Body of pancreas (tissue), 4 donors: ENCODE measurements at regions not wholly inside any gene's neighbourhood (a gene's known extent, or its start where the extent isn't known, plus 50 kb on each side); places are given as distances from the start of the nearest gene placed in this dataset.

Source experiments
- ATAC-seq: fragments of 150-250 bp; one replicate; pipeline ENCODE4 v1.9.1; 2016
- DNase-seq, 4 donors: peaks; one replicate each; pipeline ENCODE4 v3.0.0-alpha.2; 2019
- H3K27ac ChIP-seq, 4 donors: fragments of 200-600 bp; sonication (generic); 1 replicate in 3 of 4; 2 replicates in 1 of 4; pipeline versions ENCODE4 v1.5.1 to v1.6.1; 2016 to 2019; ENCODE audit warnings: mild to moderate bottlenecking in 1 of 4, mixed read lengths in 1 of 4, moderate library complexity in 1 of 4
- H3K27me3 ChIP-seq, 2 donors: fragments of 200-600 bp; sonication (generic); one replicate each; pipeline ENCODE4 v1.6.0; 2016; ENCODE audit warnings: mild to moderate bottlenecking in 1 of 2
- H3K36me3 ChIP-seq, 2 donors: fragments of 200-600 bp; sonication (generic); replicated peaks in 1 of 2; 2 replicates each; pipeline ENCODE4 v1.5.1; 2016; ENCODE audit warnings: low read depth in 2 of 2; ENCODE audit not compliant: insufficient read depth in 1 of 2
- H3K4me1 ChIP-seq: fragments of 200-600 bp; sonication (generic); one replicate; pipeline ENCODE4 v1.6.0; 2016
- H3K4me3 ChIP-seq, 2 donors: fragments of 200-600 bp; sonication (generic); 1 replicate in 1 of 2; 2 replicates in 1 of 2; pipeline ENCODE4 v1.5.1; 2016 to 2019
- H3K9me3 ChIP-seq, 3 donors: fragments of 200-600 bp; sonication (generic); 1 replicate in 2 of 3; 2 replicates in 1 of 3; pipeline ENCODE4 v1.5.1; 2016
- CTCF ChIP-seq, 7 experiments: fragments of 450-650 bp in 4 of 7; fragments of 200-600 bp in 3 of 7; sonication (generic) in 3 of 7; IDR thresholded peaks; one replicate each; pipeline ENCODE4 v1.5.1; 2016 to 2019; ENCODE audit warnings: antibody characterized with exemption in 7 of 7
- POLR2A ChIP-seq, 3 donors: fragments of 450-650 bp; IDR thresholded peaks; one replicate each; pipeline ENCODE4 v1.6.1; 2016; ENCODE audit warnings: antibody characterized with exemption in 3 of 3, mild to moderate bottlenecking in 2 of 3
- WGBS, 2 donors: methylation state at CpG; one replicate each; pipeline ENCODE4 v1.1.5; 2017; 5-methylcytosine and 5-hydroxymethylcytosine counted together
- intact Hi-C: fragments of 100-400 bp; cut with DNase I; formaldehyde crosslinking; loops from one replicate; pipeline ENCODE4 v1.15.1; 2023

GRCh38 chr4:99729186-99729585, 71.6 kb upstream of the C4orf54 start:
- WGBS, 2 donors = 88 to 89% methylated on average over 1 of the region's 1 CpG

GRCh38 chr4:99724067-99724466, 66.4 kb upstream of the C4orf54 start:
- DNase-seq = no peak
- H3K27ac ChIP-seq = peak overlapping the region; percentile 64 to 72 (median 68)
- H3K4me3 ChIP-seq = no peak overlapping the region
- H3K36me3 ChIP-seq = no peaks in the 10 kb centered on the region
- no peaks in the 10 kb centered on the region for H3K9me3 ChIP-seq
- intact Hi-C loops = no loop called here
- peak in 1 of 7 experiments; percentile 5 for TF ChIP-seq CTCF (IDR thresholded peaks at IDR 0.05)
- no peak for TF ChIP-seq POLR2A (IDR thresholded peaks at IDR 0.05)
- H3K27me3 ChIP-seq = no peaks in the 10 kb centered on the region
- ATAC-seq = peak; percentile 27
- peaks cover 25% of the 10 kb centered on the region for H3K4me1 ChIP-seq

More at GRCh38 chr4:99729186-99729585, 71.6 kb upstream of the C4orf54 start:
- no peak for DNase-seq
- TF ChIP-seq POLR2A (IDR thresholded peaks at IDR 0.05) (no peak), CTCF (IDR thresholded peaks at IDR 0.05) (no peak)
- no peak overlapping the region for H3K27ac ChIP-seq
- no peaks in the 10 kb centered on the region for H3K9me3 ChIP-seq
- H3K4me3 ChIP-seq = no peak overlapping the region
- ATAC-seq = no peak
- intact Hi-C loops = no loop called here
- no peaks in the 10 kb centered on the region for H3K27me3 ChIP-seq
- peaks cover under 1% of the 10 kb centered on the region for H3K4me1 ChIP-seq
- H3K36me3 ChIP-seq = no peaks in the 10 kb centered on the region

- H3K4me1 ChIP-seq = peaks cover 25% of the 10 kb centered on the region
- intact Hi-C loops = no loop called here
- peak; percentile 100 for ATAC-seq
Observed at GRCh38 chr4:99723612-99724011, 66.0 kb upstream of the C4orf54 start.

GRCh38 chr4:99722725-99723124, 65.1 kb upstream of the C4orf54 start:
- Histone ChIP-seq H3K36me3 (no peaks in the 10 kb centered on the region), H3K4me1 (peaks cover 25% of the 10 kb centered on the region), H3K4me3 (no peak overlapping the region), H3K27ac (peak overlapping the region; percentile 64 to 72 (median 69)), H3K27me3 (no peaks in the 10 kb centered on the region), H3K9me3 (no peaks in the 10 kb centered on the region)
- 40 to 54% methylated on average over 4 of the region's 4 CpGs for WGBS, 2 donors
- no peak for ATAC-seq
- TF ChIP-seq CTCF (IDR thresholded peaks at IDR 0.05) (no peak), POLR2A (IDR thresholded peaks at IDR 0.05) (no peak)
- DNase-seq = peak in 2 of 4 donors; percentile 13 to 16
- intact Hi-C loops = no loop called here

More at GRCh38 chr4:99723612-99724011, 66.0 kb upstream of the C4orf54 start:
- H3K4me3 ChIP-seq = no peak overlapping the region
- no peaks in the 10 kb centered on the region for H3K36me3 ChIP-seq
- no peaks in the 10 kb centered on the region for H3K9me3 ChIP-seq
- TF ChIP-seq POLR2A (IDR thresholded peaks at IDR 0.05) (peak in 1 of 3 donors; percentile 16), CTCF (IDR thresholded peaks at IDR 0.05) (peak in 1 of 7 experiments; percentile 4)
- WGBS, 2 donors = 1 to 6% methylated on average over 3 of the region's 3 CpGs
- peak overlapping the region; percentile 64 to 72 (median 68) for H3K27ac ChIP-seq
- no peaks in the 10 kb centered on the region for H3K27me3 ChIP-seq
- peak; percentile 81 to 90 (median 88) for DNase-seq

GRCh38 chr4:99722006-99722405, 64.4 kb upstream of the C4orf54 start:
- 76 to 81% methylated on average over 1 of the region's 1 CpG for WGBS, 2 donors
- no peak for TF ChIP-seq POLR2A (IDR thresholded peaks at IDR 0.05)
- peak in 1 of 7 experiments; percentile 17 for TF ChIP-seq CTCF (IDR thresholded peaks at IDR 0.05)
- Histone ChIP-seq H3K4me3 (no peak overlapping the region), H3K9me3 (no peaks in the 10 kb centered on the region), H3K4me1 (peaks cover 25% of the 10 kb centered on the region), H3K36me3 (no peaks in the 10 kb centered on the region), H3K27ac (peak overlapping the region; percentile 30 to 72 (median 69)), H3K27me3 (no peaks in the 10 kb centered on the region)
- intact Hi-C loops = no loop called here
- DNase-seq (no peak), ATAC-seq (no peak)
